Uterus (tissue), 3 donors: ENCODE measurements at regions not wholly inside any gene's neighbourhood (a gene's known extent, or its start where the extent isn't known, plus 50 kb on each side); places are given as distances from the start of the nearest gene placed in this dataset.
A peak's percentile ranks its signal among the peaks of the same experiment; 100 is the strongest.

ENCODE experiments used
- DNase-seq, 2 donors: peaks; one replicate each; pipeline ENCODE4 v3.0.0-alpha.2; 2019 to 2020
- H3K27ac ChIP-seq, 2 donors: fragments of 200-600 bp; sonication (generic); 1 replicate in 1 of 2; 2 replicates in 1 of 2; pipeline ENCODE4 v1.5.1; 2016 to 2018
- H3K27me3 ChIP-seq, 2 donors: fragments of 200-600 bp; sonication (generic); one replicate each; pipeline ENCODE4 v1.5.1; 2018 to 2019; ENCODE audit warnings: control low read depth in 1 of 2
- H3K36me3 ChIP-seq, 2 donors: fragments of 200-600 bp; sonication (generic); one replicate each; pipeline ENCODE4 v1.5.1; 2019; ENCODE audit warnings: control low read depth in 1 of 2
- H3K4me1 ChIP-seq, 2 donors: fragments of 200-600 bp; sonication (generic); one replicate each; pipeline ENCODE4 v1.5.1; 2018 to 2019; ENCODE audit warnings: control low read depth in 1 of 2
- H3K4me3 ChIP-seq, 2 donors: fragments of 200-600 bp; sonication (generic); 1 replicate in 1 of 2; 2 replicates in 1 of 2; pipeline ENCODE4 v1.5.1; 2018 to 2019; ENCODE audit warnings: mild to moderate bottlenecking in 1 of 2
- H3K9me3 ChIP-seq, 2 donors: fragments of 200-600 bp; sonication (generic); one replicate each; pipeline ENCODE4 v1.5.1; 2019; ENCODE audit warnings: control low read depth in 1 of 2
- POLR2A ChIP-seq, 2 donors: fragments of 450-650 bp; IDR thresholded peaks; one replicate each; pipeline ENCODE4 v1.6.1; 2016; ENCODE audit warnings: antibody characterized with exemption in 2 of 2, mild to moderate bottlenecking in 1 of 2, moderate library complexity in 1 of 2
- intact Hi-C: fragments of 100-400 bp; cut with DNase I; formaldehyde crosslinking; loops from one replicate; pipeline ENCODE4 v1.15.1; 2023; ENCODE audit warnings: low total_unique reads
- TF ChIP-seq, protein P1 (sequence below), 4 experiments: fragments of 200-600 bp in 2 of 4; fragments of 450-650 bp in 2 of 4; sonication (generic) in 2 of 4; IDR thresholded peaks; one replicate each; pipeline ENCODE4 v1.5.1; 2016 to 2019; ENCODE audit warnings: antibody characterized with exemption in 4 of 4, mild to moderate bottlenecking in 2 of 4, moderate library complexity in 1 of 4
- donor health status: DM: yes; HTN: yes; CAD: no.

DNA sequence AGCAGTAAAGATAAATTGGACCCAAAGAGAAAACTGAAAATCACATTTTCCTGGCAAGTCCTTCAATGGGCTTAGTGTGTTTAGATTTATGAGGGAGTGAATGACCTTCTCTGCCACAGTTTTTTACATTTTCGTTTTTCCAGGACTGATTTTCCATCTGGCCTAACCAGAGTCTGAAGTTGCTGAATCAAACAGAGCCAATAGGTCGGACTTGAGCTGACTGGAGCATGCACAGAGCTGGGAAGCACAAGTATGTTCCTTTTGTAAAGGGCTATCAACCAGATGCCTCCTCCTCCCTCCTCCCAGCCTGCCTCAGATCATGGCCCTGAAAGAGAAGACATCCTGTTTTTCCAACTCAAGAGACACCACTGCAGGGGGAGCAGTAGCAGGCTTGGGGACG is 126.0 kb upstream of the ANKRD1 start:
- Histone ChIP-seq H3K9me3 (no peaks in the 10 kb centered on the region), H3K36me3 (no peaks in the 10 kb centered on the region), H3K4me1 (no peaks in the 10 kb centered on the region), H3K27ac (no peak overlapping the region), H3K27me3 (no peaks in the 10 kb centered on the region), H3K4me3 (no peak overlapping the region)
- intact Hi-C loops, result no loop called here
- peak in 1 of 2 donors; percentile 29 for DNase-seq
- no peak for TF ChIP-seq POLR2A (IDR thresholded peaks at IDR 0.05)
- TF ChIP-seq, protein P1, sequence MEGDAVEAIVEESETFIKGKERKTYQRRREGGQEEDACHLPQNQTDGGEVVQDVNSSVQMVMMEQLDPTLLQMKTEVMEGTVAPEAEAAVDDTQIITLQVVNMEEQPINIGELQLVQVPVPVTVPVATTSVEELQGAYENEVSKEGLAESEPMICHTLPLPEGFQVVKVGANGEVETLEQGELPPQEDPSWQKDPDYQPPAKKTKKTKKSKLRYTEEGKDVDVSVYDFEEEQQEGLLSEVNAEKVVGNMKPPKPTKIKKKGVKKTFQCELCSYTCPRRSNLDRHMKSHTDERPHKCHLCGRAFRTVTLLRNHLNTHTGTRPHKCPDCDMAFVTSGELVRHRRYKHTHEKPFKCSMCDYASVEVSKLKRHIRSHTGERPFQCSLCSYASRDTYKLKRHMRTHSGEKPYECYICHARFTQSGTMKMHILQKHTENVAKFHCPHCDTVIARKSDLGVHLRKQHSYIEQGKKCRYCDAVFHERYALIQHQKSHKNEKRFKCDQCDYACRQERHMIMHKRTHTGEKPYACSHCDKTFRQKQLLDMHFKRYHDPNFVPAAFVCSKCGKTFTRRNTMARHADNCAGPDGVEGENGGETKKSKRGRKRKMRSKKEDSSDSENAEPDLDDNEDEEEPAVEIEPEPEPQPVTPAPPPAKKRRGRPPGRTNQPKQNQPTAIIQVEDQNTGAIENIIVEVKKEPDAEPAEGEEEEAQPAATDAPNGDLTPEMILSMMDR (IDR thresholded peaks at IDR 0.05), result no peak

DNA sequence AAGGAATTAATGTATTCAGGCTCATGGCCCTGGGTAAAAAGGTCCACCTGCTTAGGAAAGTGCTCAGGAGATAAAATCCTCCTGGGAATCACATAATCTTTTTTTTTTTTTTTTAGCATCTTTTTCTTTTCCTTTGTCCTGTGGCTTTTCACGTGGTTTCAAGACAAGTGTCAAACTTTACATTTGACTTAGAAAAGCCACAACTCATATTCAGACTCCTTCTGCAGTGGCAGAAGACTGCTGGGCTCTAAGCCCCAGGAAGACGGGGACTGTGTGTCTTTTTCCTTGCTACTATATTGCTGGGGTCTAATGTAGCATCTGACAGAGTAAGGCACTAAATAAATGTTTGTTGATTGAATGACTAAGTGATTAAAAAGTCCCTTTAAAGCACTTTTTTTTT is 127.5 kb upstream of the ANKRD1 start:
- Histone ChIP-seq H3K4me1 (no peaks in the 10 kb centered on the region), H3K9me3 (no peaks in the 10 kb centered on the region), H3K27ac (peak overlapping the region in 1 of 2 donors; percentile 6), H3K36me3 (no peaks in the 10 kb centered on the region), H3K27me3 (no peaks in the 10 kb centered on the region), H3K4me3 (no peak overlapping the region)
- DNase-seq, result no peak
- intact Hi-C loops, result no loop called here
- no peak for TF ChIP-seq POLR2A (IDR thresholded peaks at IDR 0.05)
- TF ChIP-seq, protein P1 (IDR thresholded peaks at IDR 0.05), result no peak

DNA sequence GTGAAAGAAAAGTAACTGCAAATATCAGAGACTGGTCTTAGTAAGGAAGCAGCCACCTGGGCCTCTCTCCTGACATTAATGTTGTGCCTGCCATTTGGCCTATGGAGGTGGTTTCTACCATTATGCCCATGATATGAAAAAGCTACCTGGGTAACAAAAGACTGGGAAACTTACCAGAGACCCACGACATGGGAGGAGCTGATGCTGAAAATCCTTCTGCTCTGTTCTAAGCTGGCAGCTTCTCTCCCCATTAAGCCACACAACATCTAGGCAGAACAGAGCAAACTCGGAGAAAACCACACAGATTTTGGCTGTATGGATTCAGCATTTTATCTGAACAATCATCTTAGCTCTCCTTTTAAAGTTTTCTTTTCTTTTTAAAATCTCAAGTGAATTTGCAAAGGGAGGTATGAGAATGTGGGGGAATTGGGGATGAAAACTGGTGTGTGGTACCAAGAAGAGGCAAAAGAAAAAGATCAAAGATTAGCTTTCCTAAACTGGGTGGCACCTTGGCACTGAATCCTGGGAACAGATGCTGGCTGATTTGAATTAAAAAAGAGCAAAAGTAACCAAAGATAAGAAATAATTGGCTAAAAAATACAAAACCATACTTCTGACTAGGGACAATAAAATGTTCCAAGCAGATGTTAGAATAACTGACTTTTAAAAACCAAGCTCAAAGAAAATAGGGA is 128.6 kb upstream of the ANKRD1 start:
- no peak for DNase-seq
- Histone ChIP-seq H3K27ac (peak overlapping the region; percentile 42 to 62), H3K9me3 (no peaks in the 10 kb centered on the region), H3K4me3 (no peak overlapping the region), H3K27me3 (no peaks in the 10 kb centered on the region), H3K4me1 (no peaks in the 10 kb centered on the region), H3K36me3 (no peaks in the 10 kb centered on the region)
- TF ChIP-seq, protein P1 (IDR thresholded peaks at IDR 0.05), result no peak
- TF ChIP-seq POLR2A (IDR thresholded peaks at IDR 0.05), result no peak
- intact Hi-C loops, result no loop called here

GRCh38 chr10:91049988-91050360 is 129.1 kb upstream of the ANKRD1 start:
- DNase-seq, result no peak
- Histone ChIP-seq H3K27me3 (no peaks in the 10 kb centered on the region), H3K4me1 (no peaks in the 10 kb centered on the region), H3K27ac (peak overlapping the region; percentile 42 to 62), H3K36me3 (no peaks in the 10 kb centered on the region), H3K9me3 (no peaks in the 10 kb centered on the region), H3K4me3 (no peak overlapping the region)
- TF ChIP-seq POLR2A (IDR thresholded peaks at IDR 0.05), result no peak
- TF ChIP-seq, protein P1 (IDR thresholded peaks at IDR 0.05), result no peak
- intact Hi-C loops, result no loop called here

- intact Hi-C loops, result no loop called here
- H3K36me3 ChIP-seq, result no peaks in the 10 kb centered on the region
- peak overlapping the region in 1 of 2 donors; percentile 62 for H3K27ac ChIP-seq
- H3K4me3 ChIP-seq, result no peak overlapping the region
- H3K27me3 ChIP-seq, result no peaks in the 10 kb centered on the region
- no peaks in the 10 kb centered on the region for H3K4me1 ChIP-seq
- TF ChIP-seq, protein P1 (IDR thresholded peaks at IDR 0.05), result no peak
- no peak for TF ChIP-seq POLR2A (IDR thresholded peaks at IDR 0.05)
- H3K9me3 ChIP-seq, result no peaks in the 10 kb centered on the region
- DNase-seq, result no peak
Measured at GRCh38 chr10:91050371-91051034, 129.6 kb upstream of the ANKRD1 start.
